Neural cell (in vitro differentiated cells): ENCODE measurements at regions not wholly inside any gene's neighbourhood (a gene's known extent, or its start where the extent isn't known, plus 50 kb on each side); places are given as distances from the start of the nearest gene placed in this dataset.

Source experiments
- CTCF ChIP-seq: fragments of 450-650 bp; IDR thresholded peaks from 2 replicates; pipeline ENCODE4 v1.5.1; 2014; ENCODE audit warnings: antibody characterized with exemption, mild to moderate bottlenecking, moderate library complexity; ENCODE audit not compliant: poor library complexity, severe bottlenecking
- EP300 ChIP-seq: fragments of 450-650 bp; conservative IDR thresholded peaks from 2 replicates; pipeline ENCODE4 v1.6.1; 2014; ENCODE audit warnings: antibody characterized with exemption, mild to moderate bottlenecking, moderate library complexity; ENCODE audit not compliant: poor library complexity, severe bottlenecking
- EZH2 ChIP-seq: fragments of 200-600, 300-800 bp; shearing (Covaris generic), sonication (generic); IDR thresholded peaks from 2 replicates; pipeline ENCODE4 v1.6.1; 2014; ENCODE audit warnings: antibody characterized with exemption, low read length, borderline replicate concordance, mild to moderate bottlenecking; ENCODE audit not compliant: insufficient read depth, poor library complexity, severe bottlenecking
- MXI1 ChIP-seq: fragments of 450-650 bp; conservative IDR thresholded peaks from 2 replicates; pipeline ENCODE4 v1.6.1; 2014; ENCODE audit warnings: antibody characterized with exemption, mild to moderate bottlenecking; ENCODE audit not compliant: poor library complexity, severe bottlenecking
- POLR2AphosphoS5 ChIP-seq: IDR thresholded peaks from 2 replicates; pipeline ENCODE4 v1.6.1; 2012
- RAD21 ChIP-seq: fragments of 450-650 bp; conservative IDR thresholded peaks from 2 replicates; pipeline ENCODE4 v1.6.1; 2014; ENCODE audit warnings: antibody characterized with exemption, mild to moderate bottlenecking, moderate library complexity
- SMC3 ChIP-seq: fragments of 450-650 bp; conservative IDR thresholded peaks from 2 replicates; pipeline ENCODE4 v1.6.1; 2014; ENCODE audit warnings: antibody characterized with exemption, mild to moderate bottlenecking, moderate library complexity; ENCODE audit not compliant: poor library complexity
- TAF1 ChIP-seq: IDR thresholded peaks from 2 replicates; pipeline ENCODE4 v1.6.1; 2012; ENCODE audit warnings: low read depth
- TF ChIP-seq, protein P1 (sequence below): IDR thresholded peaks from 2 replicates; pipeline ENCODE4 v1.6.1; 2012; ENCODE audit warnings: borderline replicate concordance

DNA sequence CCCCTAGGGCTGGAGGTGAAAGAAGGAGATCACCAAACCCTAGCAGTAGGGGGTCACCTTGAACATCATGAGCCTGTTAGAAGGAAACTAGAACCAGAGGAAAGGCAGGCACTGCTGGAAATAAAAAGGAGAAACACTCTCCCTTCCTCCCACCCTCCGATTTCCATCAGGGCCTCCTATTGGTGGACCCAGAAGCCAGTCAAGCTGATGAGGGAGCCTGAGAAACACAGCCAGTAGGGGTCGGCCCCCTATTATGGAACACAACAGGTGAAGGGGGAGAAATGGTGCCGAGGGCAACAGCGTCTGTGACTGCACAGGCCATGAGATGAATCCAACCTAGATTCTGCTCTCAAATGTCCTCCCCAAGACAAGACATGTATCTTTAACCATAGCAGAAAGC is 156.1 kb upstream of the LRFN2 start:
- no peak for TF ChIP-seq EZH2
- no peak for TF ChIP-seq CTCF
- TF ChIP-seq, protein P1, sequence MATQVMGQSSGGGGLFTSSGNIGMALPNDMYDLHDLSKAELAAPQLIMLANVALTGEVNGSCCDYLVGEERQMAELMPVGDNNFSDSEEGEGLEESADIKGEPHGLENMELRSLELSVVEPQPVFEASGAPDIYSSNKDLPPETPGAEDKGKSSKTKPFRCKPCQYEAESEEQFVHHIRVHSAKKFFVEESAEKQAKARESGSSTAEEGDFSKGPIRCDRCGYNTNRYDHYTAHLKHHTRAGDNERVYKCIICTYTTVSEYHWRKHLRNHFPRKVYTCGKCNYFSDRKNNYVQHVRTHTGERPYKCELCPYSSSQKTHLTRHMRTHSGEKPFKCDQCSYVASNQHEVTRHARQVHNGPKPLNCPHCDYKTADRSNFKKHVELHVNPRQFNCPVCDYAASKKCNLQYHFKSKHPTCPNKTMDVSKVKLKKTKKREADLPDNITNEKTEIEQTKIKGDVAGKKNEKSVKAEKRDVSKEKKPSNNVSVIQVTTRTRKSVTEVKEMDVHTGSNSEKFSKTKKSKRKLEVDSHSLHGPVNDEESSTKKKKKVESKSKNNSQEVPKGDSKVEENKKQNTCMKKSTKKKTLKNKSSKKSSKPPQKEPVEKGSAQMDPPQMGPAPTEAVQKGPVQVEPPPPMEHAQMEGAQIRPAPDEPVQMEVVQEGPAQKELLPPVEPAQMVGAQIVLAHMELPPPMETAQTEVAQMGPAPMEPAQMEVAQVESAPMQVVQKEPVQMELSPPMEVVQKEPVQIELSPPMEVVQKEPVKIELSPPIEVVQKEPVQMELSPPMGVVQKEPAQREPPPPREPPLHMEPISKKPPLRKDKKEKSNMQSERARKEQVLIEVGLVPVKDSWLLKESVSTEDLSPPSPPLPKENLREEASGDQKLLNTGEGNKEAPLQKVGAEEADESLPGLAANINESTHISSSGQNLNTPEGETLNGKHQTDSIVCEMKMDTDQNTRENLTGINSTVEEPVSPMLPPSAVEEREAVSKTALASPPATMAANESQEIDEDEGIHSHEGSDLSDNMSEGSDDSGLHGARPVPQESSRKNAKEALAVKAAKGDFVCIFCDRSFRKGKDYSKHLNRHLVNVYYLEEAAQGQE, result no peak
- no peak for TF ChIP-seq POLR2AphosphoS5
- no peak for TF ChIP-seq MXI1
- no peak for TF ChIP-seq SMC3
- TF ChIP-seq EP300, result no peak
- TF ChIP-seq TAF1, result no peak
- TF ChIP-seq RAD21, result no peak
